Sciatic nerve (tissue), 2 donors: ENCODE measurements at regions not wholly inside any gene's neighbourhood (a gene's known extent, or its start where the extent isn't known, plus 50 kb on each side); places are given as distances from the start of the nearest gene placed in this dataset.
"Not testable (repeated sequence)": the region's sequence is repeated elsewhere in the genome, so short reads cannot be mapped to it uniquely, and the experiment has no call there.

Experiments used
- ATAC-seq: fragments of 200-7000 bp; cut with Tn5 transposase; one replicate; pipeline ENCODE4 v1.9.1; 2020; ENCODE audit warnings: mild to moderate bottlenecking, moderate library complexity
- DNase-seq: peaks from one replicate; pipeline ENCODE4 v3.0.0-alpha.2; 2020; ENCODE audit warnings: low spot score
- intact Hi-C: fragments of 100-400 bp; cut with DNase I; formaldehyde crosslinking; loops from one replicate; pipeline ENCODE4 v1.14.2; 2022
- donor health status: DM: no; HTN: no; CAD: no.
- donor health status: DM: no; HTN: no; CAD: no.

GRCh38 chr1:83246780-83247179 is 752.2 kb downstream of the TTLL7 start:
- intact Hi-C loops, DNase-seq, ATAC-seq: not testable (repeated sequence)

DNA sequence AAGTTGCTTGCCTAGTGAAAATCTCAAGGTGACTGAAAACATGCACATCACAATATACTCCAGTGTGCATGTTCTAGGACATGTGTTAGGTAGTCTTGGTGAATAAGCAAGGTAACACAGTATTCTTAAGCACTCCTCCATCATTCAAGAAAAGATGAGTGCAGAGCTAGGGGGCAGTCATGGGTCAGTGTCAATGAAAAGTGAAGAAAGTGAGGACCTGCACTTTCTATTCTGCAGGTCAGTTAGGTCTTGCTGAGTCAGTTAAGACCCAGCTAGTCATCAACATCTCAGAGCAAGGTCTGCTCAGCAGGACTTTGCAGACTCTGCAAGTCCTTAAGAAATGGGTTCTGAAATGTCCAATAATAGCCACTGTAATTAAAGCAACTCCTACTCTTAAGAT is 754.1 kb downstream of the TTLL7 start:
- ATAC-seq, intact Hi-C loops: not testable (repeated sequence)

DNA sequence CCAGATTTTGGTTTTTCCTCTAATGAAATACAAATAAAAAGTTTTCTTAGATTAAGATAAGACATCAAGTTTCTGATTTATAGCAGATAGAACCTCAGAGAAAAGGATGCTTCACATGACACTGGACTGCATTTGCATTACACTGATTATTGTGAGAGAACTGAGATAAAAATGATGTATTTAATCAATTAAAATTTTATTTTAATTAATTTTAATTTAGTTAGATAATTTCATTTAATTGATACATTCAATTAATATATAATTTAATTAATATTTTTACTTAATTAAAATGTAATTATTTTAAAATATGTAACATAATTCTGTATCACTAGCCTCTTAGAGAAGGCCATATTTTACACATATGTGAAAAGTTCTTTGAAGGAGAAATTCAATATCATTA is 759.4 kb downstream of the TTLL7 start:
- ATAC-seq, intact Hi-C loops: not testable (repeated sequence)

More for the DNA sequence above, 754.1 kb downstream of the TTLL7 start:
- DNase-seq: not testable (repeated sequence)

DNA sequence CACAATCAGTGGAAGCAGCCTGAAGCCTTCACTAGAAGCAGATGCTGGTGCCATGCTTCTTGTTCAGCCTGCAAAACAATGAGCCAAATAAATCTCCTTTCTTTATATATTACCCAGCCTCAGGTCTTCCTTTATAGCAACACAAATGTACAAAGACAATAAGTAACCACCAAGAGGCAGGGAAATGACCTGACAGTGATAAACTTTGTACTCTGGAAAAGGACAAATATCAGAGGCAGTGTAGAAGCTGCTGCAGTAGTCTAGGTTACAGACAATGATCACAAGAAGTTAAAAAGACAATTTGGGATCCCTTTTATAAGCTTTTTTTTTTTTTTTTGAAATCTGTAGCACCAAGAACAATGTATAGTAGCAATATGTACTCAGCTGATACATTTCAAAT is 760.3 kb downstream of the TTLL7 start:
- DNase-seq, ATAC-seq, intact Hi-C loops: not testable (repeated sequence)

More for the DNA sequence above, 759.4 kb downstream of the TTLL7 start:
- DNase-seq: not testable (repeated sequence)

DNA sequence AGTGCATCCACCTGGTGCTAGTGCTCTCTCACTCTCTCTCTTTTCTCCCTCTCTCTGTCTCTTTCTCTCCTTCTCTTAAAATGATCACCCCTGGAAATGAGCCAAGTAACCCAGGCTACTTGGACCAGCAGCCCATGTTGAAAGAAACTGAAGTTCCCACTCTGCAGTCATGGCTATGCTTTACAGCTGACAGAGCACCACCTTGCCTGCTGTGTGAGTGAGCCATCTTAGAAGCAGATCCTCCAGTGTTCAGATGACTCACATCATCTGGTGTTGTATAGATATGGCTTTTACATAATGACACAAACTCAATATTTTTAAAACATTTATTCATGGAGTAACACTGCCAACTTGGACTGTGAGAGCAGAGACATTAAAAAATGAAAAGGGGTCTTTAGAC is 779.1 kb downstream of the TTLL7 start:
- intact Hi-C loops, DNase-seq: not testable (repeated sequence)

GRCh38 chr1:83218036-83218716 is 780.8 kb downstream of the TTLL7 start:
- ATAC-seq, intact Hi-C loops, DNase-seq: not testable (repeated sequence)

More for the DNA sequence above, 779.1 kb downstream of the TTLL7 start:
- ATAC-seq: not testable (repeated sequence)

DNA sequence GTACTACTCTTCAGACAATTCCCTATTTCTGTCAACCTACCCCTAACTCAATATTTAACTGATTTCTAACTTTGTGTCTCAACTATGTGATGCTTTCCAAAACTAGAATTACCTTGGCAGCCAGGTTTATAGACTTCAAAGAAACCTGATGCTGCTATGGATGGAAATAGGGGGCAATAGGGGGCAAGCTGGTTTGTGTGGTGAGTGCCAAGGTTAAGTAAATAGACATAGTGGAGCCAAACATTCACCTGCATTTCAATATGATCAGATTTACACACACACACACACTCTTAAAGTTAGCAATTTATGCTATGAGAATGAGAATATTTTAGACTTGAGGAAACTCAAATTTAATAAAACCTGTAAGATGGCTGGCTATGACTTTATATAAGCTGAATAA is 784.6 kb downstream of the TTLL7 start:
- intact Hi-C loops, ATAC-seq, DNase-seq: not testable (repeated sequence)

DNA sequence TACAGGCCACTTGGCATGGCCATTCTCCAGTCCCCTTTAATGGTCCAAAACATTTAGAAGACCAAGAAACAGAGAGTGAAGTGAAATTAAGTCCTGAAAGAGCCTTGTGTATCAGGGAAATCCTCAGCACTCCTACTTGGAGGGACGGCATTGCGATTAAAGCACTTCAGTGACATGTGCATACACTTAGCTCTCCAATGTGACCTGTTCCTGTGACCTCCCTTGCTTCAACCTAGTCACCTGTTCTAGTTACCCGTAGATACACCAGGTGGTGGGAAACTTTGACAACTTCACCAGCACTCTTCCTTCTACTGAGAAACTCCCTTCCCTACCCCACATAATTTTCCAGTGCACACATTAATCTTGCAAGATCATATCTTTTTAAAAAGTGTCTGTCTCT is 785.3 kb downstream of the TTLL7 start:
- intact Hi-C loops, ATAC-seq, DNase-seq: not testable (repeated sequence)

DNA sequence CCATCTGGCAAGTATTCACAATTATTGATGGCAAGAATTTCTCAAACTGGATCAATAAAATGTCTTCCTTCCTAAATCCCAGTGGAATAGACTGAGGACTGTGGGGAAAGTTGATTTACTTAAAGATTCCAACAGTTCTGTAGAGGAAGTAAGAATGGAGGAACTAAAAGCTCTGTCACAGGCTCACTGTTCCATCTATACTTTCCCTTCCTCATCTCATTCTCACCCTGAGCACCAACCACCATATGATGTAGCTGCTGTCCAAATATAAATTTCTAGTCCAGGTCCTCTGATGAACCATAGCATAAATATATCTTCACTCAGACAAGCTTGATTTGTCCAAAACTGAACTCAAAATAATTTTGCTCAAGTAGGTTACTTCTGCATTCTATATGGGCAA is 786.9 kb downstream of the TTLL7 start:
- DNase-seq, ATAC-seq, intact Hi-C loops: not testable (repeated sequence)

- DNase-seq, ATAC-seq, intact Hi-C loops: not testable (repeated sequence)
These were observed 790.4 kb downstream of the TTLL7 start for GRCh38 chr1:83208540-83208939.

GRCh38 chr1:83194610-83195009 is 804.3 kb downstream of the TTLL7 start:
- ATAC-seq, intact Hi-C loops, DNase-seq: not testable (repeated sequence)

DNA sequence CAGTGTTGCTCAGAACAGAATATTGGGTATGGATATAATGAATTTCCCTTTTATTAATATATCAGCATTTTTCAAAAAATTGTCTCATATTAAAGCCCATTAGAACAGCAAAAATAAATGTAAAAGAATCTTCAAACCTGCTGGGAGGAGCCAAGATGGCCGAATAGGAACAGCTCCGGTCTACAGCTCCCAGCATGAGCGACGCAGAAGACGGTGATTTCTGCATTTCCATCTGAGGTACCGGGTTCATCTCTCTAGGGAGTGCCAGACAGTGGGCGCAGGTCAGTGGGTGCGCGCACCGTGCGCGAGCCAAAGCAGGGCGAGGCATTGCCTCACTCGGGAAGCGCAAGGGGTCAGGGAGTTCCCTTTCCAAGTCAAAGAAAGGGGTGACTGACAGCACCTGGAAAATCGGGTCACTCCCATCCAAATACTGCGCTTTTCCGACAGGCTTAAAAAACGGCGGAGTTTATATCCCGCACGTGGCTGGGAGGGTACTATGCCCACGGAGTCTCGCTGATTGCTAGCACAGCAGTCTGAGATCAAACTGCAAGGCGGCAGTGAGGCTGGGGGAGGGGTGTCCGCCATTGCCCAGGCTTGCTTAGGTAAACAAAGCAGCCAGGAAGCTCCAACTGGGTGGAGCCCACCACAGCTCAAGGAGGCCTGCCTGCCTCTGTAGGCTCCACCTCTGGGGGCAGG is 816.8 kb downstream of the TTLL7 start:
- ATAC-seq, DNase-seq, intact Hi-C loops: not testable (repeated sequence)

- DNase-seq, intact Hi-C loops, ATAC-seq: not testable (repeated sequence)
These were observed 818.3 kb downstream of the TTLL7 start for GRCh38 chr1:83180621-83181020.

- intact Hi-C loops, DNase-seq, ATAC-seq: not testable (repeated sequence)
These were observed 831.3 kb downstream of the TTLL7 start for GRCh38 chr1:83167634-83168033.

- intact Hi-C loops, ATAC-seq, DNase-seq: not testable (repeated sequence)
These were observed 835.0 kb downstream of the TTLL7 start for GRCh38 chr1:83163879-83164475.

DNA sequence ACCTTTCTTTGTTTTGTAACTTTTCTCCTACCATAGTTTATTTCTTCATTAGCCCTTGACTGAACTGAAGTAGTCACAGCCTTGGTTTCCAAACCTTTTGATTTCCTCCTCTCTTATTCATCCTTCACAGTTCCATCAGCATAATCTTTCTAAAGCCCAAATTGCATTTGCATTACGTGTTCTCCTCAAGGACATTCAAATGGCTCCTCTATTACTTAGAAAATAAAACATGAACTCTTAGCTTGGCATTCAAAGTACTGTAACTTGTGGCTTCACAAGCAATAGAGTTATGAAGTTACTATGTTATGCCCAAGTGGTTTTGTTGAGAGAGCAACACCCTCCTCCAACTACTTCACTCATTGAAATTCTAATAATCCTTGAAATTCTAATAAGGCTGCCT is 840.0 kb downstream of the TTLL7 start:
- intact Hi-C loops, ATAC-seq, DNase-seq: not testable (repeated sequence)

DNA sequence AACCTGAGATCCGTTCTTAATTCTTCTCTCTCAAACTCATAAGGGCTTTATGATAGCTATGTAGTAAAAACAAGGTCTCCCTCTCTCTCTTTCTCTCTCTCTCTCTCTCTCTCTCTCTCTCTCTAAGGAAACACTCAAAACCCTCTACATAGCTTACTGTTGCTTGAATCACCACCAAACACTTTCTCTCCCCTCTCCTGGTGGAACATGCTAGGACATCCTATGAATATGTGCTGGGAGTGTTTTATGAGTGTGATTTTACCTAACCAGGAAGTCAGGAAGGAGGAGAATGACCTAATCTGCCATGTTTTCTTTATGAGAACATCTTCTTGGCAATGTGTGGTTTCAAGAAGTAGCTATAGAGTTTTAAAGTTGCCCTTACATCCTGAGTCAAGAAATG is 844.6 kb downstream of the TTLL7 start:
- ATAC-seq, DNase-seq, intact Hi-C loops: not testable (repeated sequence)

GRCh38 chr1:83151167-83151898 is 847.6 kb downstream of the TTLL7 start:
- peak; percentile 69 for DNase-seq
- ATAC-seq: peak; percentile 98
- intact Hi-C loops: not testable (repeated sequence)

GRCh38 chr1:83150479-83150878 is 848.5 kb downstream of the TTLL7 start:
- intact Hi-C loops, DNase-seq: not testable (repeated sequence)
- ATAC-seq: peak; percentile 47
